Chondrocyte (in vitro differentiated cells): ENCODE measurements at regions not wholly inside any gene's neighbourhood (a gene's known extent, or its start where the extent isn't known, plus 50 kb on each side); places are given as distances from the start of the nearest gene placed in this dataset.

ENCODE experiments used
- DNase-seq: peaks from one replicate; pipeline ENCODE4 v3.0.0; 2021; ENCODE audit warnings: mixed read lengths, low spot score
- H3K27ac Mint-ChIP-seq: one replicate; pipeline ENCODE4 v1.8.0; 2021; ENCODE audit warnings: mild to moderate bottlenecking, moderate library complexity, mixed read lengths; ENCODE audit not compliant: unreplicated experiment
- H3K27me3 Mint-ChIP-seq: 2 replicates; pipeline ENCODE4 v1.8.0; 2021; ENCODE audit warnings: low read depth, mixed read lengths
- H3K36me3 Mint-ChIP-seq: 2 replicates; pipeline ENCODE4 v1.8.0; 2021; ENCODE audit warnings: low read depth, mixed read lengths
- H3K4me1 Mint-ChIP-seq: 2 replicates; pipeline ENCODE4 v1.8.0; 2021; ENCODE audit warnings: low read depth, mild to moderate bottlenecking, mixed read lengths
- H3K4me3 Mint-ChIP-seq: one replicate; pipeline ENCODE4 v1.8.0; 2021; ENCODE audit warnings: mild to moderate bottlenecking, moderate library complexity, mixed read lengths; ENCODE audit not compliant: unreplicated experiment
- H3K9me3 Mint-ChIP-seq: 2 replicates; pipeline ENCODE4 v1.8.0; 2021; ENCODE audit warnings: low read depth, mixed read lengths
- CTCF ChIP-seq: fragments of 200-600 bp; sonication (generic); IDR thresholded peaks from 2 replicates; pipeline ENCODE4 v1.5.0; 2021; ENCODE audit warnings: antibody characterized with exemption, mild to moderate bottlenecking, moderate library complexity

GRCh38 chr2:175574069-175574468 is 392.6 kb upstream of the ATP5MC3 start:
- no peak for DNase-seq
- no peak for TF ChIP-seq CTCF
- H3K9me3 Mint-ChIP-seq = no peaks in the 10 kb centered on the region
- no peaks in the 10 kb centered on the region for H3K36me3 Mint-ChIP-seq
- H3K4me1 Mint-ChIP-seq = no peaks in the 10 kb centered on the region
- H3K4me3 Mint-ChIP-seq = no peak overlapping the region
- peaks cover 11% of the 10 kb centered on the region for H3K27me3 Mint-ChIP-seq
- H3K27ac Mint-ChIP-seq = no peak overlapping the region

- H3K27me3 Mint-ChIP-seq = peaks cover 17% of the 10 kb centered on the region
- no peak for DNase-seq
- H3K4me3 Mint-ChIP-seq = no peak overlapping the region
- TF ChIP-seq CTCF = no peak
- no peaks in the 10 kb centered on the region for H3K9me3 Mint-ChIP-seq
- H3K4me1 Mint-ChIP-seq = no peaks in the 10 kb centered on the region
- H3K36me3 Mint-ChIP-seq = no peaks in the 10 kb centered on the region
- no peak overlapping the region for H3K27ac Mint-ChIP-seq
Observed at GRCh38 chr2:175571078-175571653, 389.7 kb upstream of the ATP5MC3 start.

- Mint-ChIP-seq H3K9me3 (no peaks in the 10 kb centered on the region), H3K4me3 (no peak overlapping the region), H3K27me3 (peaks cover 12% of the 10 kb centered on the region), H3K36me3 (no peaks in the 10 kb centered on the region), H3K4me1 (no peaks in the 10 kb centered on the region), H3K27ac (no peak overlapping the region)
- TF ChIP-seq CTCF = no peak
- no peak for DNase-seq
Observed at GRCh38 chr2:175568109-175568730, 386.7 kb upstream of the ATP5MC3 start.

GRCh38 chr2:175567435-175568061 is 386.0 kb upstream of the ATP5MC3 start:
- no peak overlapping the region for H3K27ac Mint-ChIP-seq
- H3K4me3 Mint-ChIP-seq = no peak overlapping the region
- H3K9me3 Mint-ChIP-seq = no peaks in the 10 kb centered on the region
- H3K36me3 Mint-ChIP-seq = no peaks in the 10 kb centered on the region
- no peak for DNase-seq
- peaks cover 11% of the 10 kb centered on the region for H3K27me3 Mint-ChIP-seq
- H3K4me1 Mint-ChIP-seq = no peaks in the 10 kb centered on the region
- TF ChIP-seq CTCF = no peak

GRCh38 chr2:175560521-175561169 is 379.1 kb upstream of the ATP5MC3 start:
- Mint-ChIP-seq H3K4me1 (no peaks in the 10 kb centered on the region), H3K4me3 (no peak overlapping the region), H3K27ac (no peak overlapping the region), H3K36me3 (no peaks in the 10 kb centered on the region), H3K9me3 (no peaks in the 10 kb centered on the region), H3K27me3 (peaks cover 35% of the 10 kb centered on the region)
- no peak for TF ChIP-seq CTCF
- no peak for DNase-seq
